ENCODE measurements at regions not wholly inside any gene's neighbourhood (a gene's known extent, or its start where the extent isn't known, plus 50 kb on each side); places are given as distances from the start of the nearest gene placed in this dataset.

DNA sequence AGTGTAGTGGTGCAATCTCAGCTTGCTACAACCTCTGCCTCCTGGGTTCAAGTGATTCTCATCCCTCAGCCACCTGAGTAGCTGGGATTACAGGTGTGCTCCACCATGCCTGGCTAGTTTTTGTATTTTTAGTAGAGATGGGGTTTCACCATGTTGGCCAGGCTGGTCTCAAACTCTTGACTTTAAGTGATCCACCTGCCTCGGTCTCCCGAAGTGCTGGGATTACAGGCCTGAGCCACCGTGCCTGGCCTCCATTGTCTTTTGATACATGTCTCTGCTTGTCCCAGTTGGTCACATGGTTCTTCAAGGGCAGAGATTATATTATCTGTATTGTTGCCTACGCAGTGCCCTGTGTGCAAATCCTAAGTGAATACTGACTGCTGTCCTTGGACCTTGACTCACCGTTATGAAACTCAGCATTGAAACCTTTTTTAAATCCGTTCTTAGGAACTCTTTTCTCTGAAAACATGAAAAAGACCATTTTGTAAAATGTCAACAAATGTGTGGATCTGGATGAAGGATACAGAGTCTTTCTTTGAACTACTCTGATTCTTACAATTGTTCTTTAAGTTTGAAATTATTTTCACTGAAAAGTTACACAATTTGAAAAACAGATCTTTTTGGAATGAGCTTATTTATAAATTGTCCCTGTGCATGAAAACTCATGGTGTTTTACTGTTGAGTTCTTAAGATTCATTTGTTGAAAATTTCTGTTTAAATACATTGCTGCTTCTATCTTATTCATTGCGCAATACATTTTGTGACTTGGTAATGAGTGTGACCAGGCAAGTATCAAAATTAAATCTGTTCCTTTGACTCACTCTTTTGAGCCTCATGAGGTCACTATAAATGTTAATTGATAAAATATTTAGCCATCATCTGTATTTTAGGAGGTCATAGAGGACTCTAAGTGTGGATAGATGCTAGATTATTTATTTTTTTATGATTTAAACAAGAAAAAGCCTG lies 293.5 kb downstream of the UTRN start:
- no peak for DNase-seq (ENCODE audit: low read depth, low spot score)

DNA sequence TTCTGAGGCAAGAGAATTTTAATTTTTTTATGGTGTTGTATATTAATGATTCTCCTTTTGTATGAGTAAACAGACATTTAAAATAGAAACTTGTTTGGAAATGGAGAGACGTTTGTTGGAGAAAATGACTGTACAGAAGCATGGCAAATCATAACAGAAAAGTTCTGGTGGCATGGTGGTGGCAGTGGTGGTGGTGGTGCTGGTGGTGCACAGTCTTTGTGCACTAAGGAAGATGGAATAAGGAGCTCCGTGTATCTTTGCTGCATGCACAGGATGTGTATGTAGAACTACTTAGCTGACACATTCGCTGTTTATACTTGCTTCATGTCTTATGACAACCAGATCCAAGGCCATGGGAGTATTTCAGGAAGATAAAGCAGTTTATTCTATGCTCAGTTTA lies 294.9 kb downstream of the UTRN start:
- DNase-seq (ENCODE audit: low read depth, low spot score): no peak

DNA sequence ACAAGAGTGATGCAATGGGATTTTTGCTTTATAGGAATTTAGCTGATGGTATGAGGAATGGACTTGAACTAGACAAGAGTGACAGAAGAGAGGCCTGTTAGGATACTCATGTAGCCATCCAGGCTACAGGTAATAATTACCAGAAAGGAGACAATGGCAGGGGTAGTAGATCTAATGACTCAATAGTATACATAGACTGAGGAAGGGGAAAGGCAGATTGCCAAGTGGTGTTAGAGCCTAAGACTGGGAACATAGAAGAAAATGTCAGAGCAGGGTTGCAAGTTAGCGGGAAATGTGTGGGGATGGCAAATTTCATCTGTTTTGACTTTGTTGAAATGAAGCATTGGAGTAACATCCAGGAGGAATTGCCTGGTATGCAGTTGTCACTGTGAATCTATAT lies 295.6 kb downstream of the UTRN start:
- DNase-seq (ENCODE audit: low read depth, low spot score): no peak

DNA sequence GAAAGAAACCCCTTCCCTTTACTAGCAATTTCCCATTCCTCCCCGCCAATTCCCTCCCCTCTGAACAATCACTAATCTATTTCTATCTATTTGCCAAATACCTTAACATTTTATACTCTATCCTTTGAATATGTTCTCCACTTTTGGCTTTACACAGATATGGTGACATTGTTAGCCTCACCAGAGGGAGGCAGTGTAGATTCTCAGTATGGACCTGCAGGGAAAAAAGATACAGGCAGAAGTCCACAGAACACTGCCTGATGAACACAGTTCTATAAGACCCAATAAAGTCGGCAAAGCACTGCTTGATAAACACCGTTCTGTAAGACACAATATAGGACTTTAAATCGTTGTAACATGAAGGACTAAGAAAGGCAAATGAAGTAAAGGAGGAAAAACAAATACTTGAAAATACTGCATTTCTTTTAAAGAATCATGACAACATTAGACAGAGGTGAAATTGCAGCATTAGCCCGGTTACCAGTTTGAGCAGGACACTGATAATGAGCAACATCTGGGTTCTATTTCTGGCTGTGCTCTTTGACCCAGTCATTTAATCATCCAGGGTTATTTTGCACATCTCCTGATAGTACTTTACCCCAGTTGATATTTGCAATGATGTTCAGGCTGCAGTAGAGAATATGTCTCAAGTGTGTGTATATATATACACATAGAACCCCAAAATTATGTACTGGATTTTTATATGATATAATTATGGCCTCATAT lies 296.8 kb downstream of the UTRN start:
- DNase-seq (ENCODE audit: low read depth, low spot score): no peak

DNA sequence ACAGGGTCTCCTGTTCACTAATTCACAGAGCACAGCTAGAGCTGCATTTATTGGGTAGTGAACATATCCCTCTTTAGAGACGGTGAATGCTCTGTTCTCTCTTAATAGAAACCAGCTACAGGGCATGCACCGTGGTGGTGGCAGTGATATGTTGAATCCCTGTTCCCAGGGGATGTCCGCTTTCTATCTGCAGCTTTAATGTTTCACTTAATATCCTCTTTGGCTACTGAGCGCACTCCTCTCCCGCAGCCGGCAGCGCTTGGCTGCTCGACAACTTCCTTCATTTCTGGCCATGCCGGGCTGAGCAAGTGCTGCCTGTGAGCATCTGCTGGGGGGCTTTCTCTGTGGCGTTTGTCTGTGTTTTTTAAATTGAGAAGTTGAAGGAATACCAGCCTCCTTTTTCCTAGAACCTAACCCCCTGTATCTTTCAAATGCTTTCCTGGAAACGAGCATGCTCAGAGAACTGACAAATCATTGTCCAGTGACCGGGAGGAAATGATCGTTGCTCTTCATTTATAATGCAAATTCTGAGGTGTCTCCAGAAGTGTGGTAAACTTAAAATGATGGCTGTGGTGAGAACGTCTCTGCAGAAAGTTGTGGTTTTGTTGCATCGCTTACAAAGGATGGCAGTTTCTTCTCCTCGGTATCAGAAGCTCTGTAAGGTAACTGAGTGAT lies 297.9 kb downstream of the UTRN start:
- DNase-seq (ENCODE audit: low read depth, low spot score): peak; percentile 8

DNA sequence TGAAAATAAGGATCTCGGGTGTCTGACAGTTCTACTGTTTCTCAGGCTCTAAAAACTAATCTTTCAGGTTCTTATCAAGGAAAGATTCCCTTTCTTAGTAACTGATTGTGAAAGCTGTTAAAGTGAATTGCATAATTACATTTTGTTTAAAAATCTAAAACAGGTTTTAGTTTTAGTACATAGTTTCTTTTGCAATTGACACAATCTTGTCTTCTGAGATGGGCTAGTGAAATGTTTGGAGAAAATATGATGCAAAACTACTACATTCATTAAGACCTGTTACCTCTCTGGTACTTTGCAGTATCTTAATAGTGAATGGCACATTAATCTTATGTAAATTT lies 298.4 kb downstream of the UTRN start:
- DNase-seq (ENCODE audit: low read depth, low spot score): no peak

DNA sequence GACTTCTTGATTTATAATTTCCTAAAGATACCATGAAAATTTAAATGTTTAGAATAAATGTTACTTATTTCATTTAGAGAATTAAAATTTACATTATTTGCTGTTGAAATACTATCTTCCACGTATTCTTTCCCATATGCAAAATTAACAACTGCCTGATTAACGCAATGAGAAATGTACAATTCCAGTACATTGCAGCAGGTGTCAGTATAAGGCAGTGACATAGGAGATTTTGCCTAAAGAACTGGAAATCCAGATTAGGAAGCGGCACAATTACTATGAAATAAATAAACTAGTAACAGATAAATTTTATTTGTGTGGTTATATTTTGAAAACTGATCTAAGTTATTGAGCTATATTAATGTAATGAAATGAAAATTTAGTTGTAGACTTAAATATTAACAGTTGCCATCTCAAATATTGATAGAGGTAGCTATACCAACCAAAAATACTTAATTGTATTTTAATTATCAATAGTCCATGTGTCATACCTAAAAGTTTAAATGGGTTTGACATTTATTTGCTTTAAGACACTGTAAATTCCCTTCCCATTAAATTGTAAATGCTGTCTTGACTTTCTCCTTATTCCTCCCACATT lies 300.2 kb downstream of the UTRN start:
- DNase-seq (ENCODE audit: low read depth, low spot score): no peak

DNA sequence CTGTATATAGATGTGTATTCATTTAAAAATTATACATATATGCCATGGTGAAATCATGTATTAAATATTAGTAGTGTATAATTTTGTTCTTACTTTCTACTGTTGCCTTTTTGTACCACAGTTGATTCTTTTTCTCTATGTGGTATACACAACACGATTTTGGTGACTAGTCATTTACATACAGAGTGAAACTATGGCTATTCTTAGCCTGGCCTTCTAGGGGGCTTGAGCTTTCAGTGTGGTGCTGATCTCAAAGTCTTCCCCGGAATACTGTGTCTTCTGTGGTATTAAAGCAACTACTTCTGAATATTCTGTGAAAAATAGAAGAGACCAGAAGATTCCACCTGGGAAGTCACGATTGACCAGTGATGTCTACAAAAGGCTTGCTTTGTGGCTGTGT lies 301.9 kb downstream of the UTRN start:
- no peak for DNase-seq (ENCODE audit: low read depth, low spot score)

DNA sequence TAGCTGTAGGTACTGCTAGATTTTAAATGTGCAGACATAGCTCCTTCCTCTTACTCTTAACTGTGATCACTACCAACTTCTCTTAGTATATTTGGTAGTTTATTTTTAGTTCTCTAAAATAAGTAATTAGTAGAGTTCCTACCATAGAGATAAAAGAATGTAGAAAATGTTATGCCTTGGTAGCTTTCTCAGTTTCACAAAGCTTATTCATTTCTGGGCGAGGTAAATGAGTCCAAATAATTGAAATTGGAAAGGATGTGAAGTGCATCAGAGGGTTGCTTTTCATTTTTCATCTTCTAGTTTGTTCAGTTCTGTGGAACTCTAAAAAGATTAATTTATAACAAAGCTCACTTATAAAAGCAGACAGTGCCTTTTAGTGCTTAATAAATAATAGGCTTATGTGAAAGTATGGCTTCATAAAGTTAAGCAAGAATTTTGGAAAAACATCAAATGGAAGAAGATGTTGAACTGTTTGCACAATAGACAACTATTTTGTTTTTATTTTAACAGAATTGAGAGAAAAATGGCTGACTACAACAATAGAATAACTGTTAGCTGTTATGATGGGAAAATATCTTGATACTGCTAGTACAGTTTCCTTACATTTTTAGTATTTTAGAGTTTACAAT lies 303.7 kb downstream of the UTRN start:
- no peak for DNase-seq (ENCODE audit: low read depth, low spot score)

DNA sequence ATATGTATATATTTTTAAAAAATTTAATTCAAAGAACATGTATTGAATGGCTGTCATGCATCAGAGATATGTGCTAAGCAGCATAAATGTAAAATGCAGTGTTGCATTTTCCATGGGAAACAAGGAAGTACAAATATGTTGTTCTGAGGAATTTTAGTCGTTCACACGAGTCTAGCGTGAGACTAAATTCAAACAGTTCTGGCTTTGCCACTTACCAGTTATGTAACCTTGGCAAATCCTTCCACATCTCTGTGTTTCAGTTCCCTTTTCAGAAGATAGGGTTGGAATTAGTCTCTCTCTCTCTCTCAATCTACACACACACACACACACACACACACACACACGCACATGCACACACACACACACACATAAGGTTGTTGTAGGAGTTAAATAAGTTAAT lies 305.4 kb downstream of the UTRN start:
- DNase-seq (ENCODE audit: low read depth, low spot score): no peak

DNA sequence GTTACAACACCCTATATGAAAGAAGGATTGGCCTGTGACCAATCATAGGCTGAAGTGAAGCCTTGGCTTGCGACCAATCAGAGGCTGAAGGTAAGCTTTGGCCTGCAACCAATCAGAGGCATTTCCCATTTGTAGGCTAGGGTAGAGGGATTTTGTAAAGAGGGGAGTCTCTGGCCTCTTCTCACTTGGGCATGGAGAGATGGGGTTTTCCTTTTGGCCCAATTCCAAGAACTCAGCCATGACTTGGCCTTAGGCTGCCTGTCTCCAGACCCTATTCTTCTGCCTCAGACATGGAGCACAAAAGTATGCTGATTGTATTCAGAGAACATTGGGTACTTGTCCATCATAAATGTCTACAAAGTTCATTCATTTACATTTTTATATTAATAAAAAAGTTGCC lies 308.3 kb downstream of the UTRN start:
- no peak for DNase-seq (ENCODE audit: low read depth, low spot score)

DNA sequence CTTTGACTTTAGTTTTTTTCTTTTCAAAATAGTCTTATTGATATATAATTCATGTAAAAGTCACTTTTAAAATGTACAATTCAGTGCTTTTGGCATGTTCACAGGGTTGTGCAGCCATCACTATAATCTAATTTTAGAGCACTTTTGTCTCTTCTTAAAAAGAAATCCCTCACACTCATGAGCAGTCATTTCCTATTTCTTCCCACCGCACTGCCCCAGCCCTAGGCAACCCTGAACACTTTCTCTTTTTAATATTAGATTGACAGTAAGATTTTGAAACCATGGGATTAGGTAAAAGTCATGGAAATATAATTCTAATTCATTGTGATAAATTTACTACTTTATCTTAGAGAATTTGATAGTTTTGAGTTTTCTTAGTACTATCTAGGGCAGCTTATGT lies 309.4 kb downstream of the UTRN start:
- no peak for DNase-seq (ENCODE audit: low read depth, low spot score)

DNA sequence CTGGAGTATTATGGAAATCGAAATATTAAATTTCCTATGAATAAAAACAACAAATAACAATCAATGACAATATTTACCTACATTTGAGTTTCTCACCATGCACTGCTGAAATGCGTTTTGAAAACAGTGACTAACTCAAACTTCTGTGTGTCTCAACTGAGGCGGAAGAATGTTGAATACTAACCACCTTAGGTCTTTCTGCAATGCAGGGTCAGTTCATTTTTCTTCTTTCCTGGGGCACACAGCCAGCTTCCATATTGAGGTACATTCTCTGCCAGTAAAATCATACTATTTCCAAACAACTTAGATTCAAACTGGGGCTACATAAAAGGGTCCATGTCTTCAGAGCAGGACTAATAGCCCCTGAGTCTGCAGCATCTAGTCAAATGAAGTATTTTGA lies 310.1 kb downstream of the UTRN start:
- no peak for DNase-seq (ENCODE audit: low read depth, low spot score)

DNA sequence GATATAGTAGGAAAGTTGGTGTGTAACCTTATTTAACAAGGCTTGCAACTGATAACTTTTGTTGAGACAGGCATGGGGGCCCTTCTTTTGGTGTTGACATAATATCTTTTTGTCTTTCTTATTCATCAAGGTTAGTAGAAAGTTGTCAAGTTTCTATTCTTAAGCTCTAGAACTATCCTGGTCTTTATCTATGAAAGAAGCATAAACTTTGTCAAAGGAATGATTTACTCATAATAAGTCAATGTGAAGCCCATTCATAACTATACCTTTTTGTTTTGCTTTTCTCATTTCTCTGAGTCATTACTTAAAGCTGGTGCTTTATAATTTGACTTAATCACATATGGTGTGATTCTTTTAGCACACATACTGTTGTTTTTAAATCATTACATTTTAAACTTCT lies 312.4 kb downstream of the UTRN start:
- no peak for DNase-seq (ENCODE audit: low read depth, low spot score)

DNA sequence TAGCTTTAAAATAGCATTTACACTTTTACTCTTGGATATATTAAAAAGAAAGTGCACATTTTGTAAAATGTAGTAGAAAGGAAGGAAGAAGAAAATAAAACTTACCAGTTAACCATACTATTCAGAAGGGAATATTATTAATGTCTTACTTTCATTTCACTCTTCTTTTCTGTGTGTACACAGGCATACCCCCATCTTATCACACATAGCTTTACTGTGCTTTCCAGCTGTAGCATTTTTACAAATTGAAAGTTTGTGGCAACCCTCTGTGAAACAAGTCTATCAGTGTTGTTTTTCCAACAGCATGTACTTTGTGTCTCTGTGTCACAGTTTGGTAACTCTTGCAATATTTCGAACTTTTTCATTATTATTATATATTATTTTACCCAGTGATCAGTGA lies 314.5 kb downstream of the UTRN start:
- no peak for DNase-seq (ENCODE audit: low read depth, low spot score)

DNA sequence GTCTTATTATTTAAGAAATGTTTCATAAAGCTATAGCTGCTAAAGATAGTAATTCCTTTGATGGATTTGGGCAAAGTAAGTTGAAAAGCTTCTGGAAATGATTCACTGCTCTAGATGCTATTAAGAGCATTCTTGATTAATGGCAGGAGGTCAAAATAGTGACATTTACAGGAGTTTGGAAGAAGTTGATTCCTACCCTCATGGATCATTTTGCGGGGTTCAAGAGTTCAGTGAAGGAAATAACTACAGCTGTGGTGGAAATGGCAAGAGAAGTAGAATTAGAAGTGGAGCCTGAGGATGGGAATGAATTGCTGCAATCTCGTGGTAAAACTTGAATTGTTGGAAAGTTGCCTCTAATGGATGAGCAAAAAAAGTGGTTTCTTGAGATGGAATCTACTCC lies 316.1 kb downstream of the UTRN start:
- DNase-seq (ENCODE audit: low read depth, low spot score): no peak

DNA sequence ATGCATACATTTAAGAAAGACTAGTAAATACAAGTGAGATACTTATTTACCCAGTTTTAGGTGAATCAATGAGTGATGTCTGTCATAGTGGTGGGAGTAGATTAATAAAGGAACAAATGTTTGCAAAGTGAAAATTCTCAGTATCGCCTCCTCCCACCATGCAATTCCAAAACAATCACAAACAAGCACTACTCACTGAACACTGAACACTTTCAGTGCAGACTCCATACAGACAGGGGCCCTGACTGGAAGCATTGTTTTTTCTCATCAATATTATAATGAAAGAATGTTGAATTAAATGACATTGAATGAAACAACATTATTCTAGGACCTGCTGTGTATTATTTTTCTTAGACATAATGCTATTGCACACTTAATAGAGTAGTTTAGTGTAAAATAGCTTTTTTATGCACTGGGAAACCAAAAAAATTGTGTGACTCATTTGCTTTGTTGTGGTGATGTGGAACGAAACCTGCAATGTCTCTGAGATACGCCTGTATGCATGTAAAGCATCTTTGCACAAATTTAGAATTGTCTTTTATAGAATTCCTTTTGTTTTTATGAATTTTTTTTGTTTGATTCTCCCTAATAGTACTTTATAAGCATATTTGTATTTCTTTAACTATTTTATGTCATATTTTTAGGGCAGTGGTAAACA lies 317.5 kb downstream of the UTRN start:
- no peak for DNase-seq (ENCODE audit: low read depth, low spot score)

DNA sequence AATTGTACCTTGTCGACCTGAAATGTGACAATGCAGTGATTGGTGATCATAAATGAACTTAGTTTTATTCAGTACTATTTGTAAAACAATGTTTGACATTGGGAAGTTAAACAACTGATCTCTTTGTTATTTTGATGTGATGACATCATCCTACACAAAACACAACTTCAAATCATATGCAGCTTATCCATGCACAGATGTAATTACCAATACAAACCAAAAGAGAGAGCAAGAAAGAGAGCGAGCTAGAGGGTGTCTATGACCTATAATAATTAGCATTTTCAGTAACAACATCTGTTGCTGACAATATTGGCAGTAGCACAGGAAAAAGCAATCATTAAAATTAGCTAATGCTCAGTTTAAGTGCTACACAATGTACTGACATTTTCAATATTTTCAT lies 320.9 kb downstream of the UTRN start:
- no peak for DNase-seq (ENCODE audit: low read depth, low spot score)

DNA sequence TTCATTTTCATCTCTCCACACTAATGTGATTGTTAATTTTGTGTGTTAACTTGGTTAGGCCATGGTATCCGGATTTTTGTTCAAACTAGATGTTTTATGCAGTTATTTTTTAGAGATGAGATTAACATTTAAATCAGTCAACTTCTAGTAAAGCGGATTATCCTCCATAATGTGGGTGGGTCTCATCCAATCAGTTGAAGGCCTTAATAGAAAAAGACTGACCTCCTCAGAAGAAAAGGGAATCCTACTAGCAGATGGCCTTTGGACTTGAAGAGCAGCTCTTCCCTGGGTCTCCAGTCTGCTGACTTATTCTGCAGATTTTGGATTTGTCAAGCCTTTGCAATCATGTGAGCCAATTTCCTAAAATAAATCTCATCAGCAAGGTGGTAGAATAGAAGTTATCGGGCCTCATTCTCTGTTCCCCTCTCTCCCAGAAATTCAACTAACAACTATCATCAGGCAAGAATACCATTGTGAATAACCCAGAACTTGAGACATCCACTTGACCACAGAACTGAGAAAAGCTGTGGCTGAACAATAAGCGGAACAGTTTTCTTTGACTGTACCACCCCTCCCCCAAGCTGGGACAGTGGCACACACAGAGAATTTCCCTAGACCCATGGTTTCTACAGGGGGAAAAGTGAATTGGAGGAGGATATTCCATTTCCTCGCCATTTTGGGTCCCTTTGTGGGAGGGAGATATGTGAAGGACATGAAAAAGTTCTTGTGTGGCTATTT lies 323.0 kb downstream of the UTRN start:
- no peak for DNase-seq (ENCODE audit: low read depth, low spot score)

DNA sequence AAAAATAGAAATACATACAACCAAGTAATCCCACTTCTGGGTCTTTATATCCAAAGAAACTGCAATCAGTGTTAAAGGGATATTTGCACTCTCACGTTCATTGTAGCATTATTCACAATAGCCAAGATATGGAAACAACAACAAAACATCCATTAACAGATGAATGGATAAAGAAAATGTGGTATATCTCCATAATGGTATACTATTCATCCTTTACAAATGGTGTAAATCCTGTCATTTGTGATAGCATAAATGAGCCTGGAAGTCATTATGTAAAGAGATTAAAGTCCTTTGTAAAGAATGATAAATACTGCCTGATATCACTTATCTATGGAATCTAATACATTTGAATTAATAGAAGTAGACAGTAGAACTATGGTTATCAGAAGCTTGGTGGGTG lies 327.7 kb downstream of the UTRN start:
- DNase-seq (ENCODE audit: low read depth, low spot score): no peak

DNA sequence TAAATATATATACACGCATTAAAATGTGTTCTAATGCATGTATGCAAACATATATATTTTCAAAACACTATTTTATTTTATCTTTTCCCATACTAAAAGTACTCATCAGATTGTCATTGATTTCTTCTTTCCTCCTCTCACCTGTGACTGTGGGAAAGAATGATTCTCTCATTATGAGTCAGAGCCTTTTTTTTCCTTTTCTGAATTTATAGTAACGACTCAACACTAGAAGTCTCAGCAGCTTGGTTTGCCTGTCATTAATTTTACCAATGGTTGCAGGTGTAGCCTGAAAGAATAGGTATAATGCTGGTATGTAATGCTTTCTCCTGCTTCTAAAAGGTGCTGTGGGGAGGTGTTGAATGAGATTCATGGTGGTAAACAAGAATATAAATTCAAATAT lies 328.7 kb downstream of the UTRN start:
- DNase-seq (ENCODE audit: low read depth, low spot score): no peak
